K562 (cell line): ENCODE measurements at regions not wholly inside any gene's neighbourhood (a gene's known extent, or its start where the extent isn't known, plus 50 kb on each side); places are given as distances from the start of the nearest gene placed in this dataset.

Experiments
- CHD7 ChIP-seq: fragments of 200-600 bp; sonication (generic); IDR thresholded peaks from one replicate; pipeline ENCODE4 v1.6.1; 2012; ENCODE audit warnings: mild to moderate bottlenecking, low read depth, low read length, inconsistent platforms
- FOXJ2 ChIP-seq: fragments of 200-800 bp; sonication (Bioruptor generic); IDR thresholded peaks from 2 replicates; pipeline ENCODE4 v1.6.1; 2016; ENCODE audit warnings: missing genetic modification characterization, missing compliant biosample characterization
- SRSF1 ChIP-seq: fragments of 200-400 bp; formaldehyde crosslinking; IDR thresholded peaks from 2 replicates; pipeline ENCODE4 v1.6.1; 2017; ENCODE audit warnings: mild to moderate bottlenecking, low read depth, low read length, moderate library complexity
- TFE3 ChIP-seq: fragments of 450-650 bp; formaldehyde crosslinking; IDR thresholded peaks from 2 replicates; pipeline ENCODE4 v1.4.0; 2020; ENCODE audit warnings: mild to moderate bottlenecking, mixed read lengths

- no peak for TF ChIP-seq CHD7
- no peak for TF ChIP-seq SRSF1
- no peak for TF ChIP-seq FOXJ2 (tag)
- TF ChIP-seq TFE3: no peak
- TF ChIP-seq, all 486 proteins: peak for 0
Observed at GRCh38 chr7:84738583-84739150, 448.2 kb downstream of the SEMA3D start (continued).
